ENCODE measurements at regions not wholly inside any gene's neighbourhood (a gene's known extent, or its start where the extent isn't known, plus 50 kb on each side); places are given as distances from the start of the nearest gene placed in this dataset.

GRCh38 chr1:34380526-34381124 lies 203.9 kb downstream of the C1orf94 start:
- H3K4me3 ChIP-seq (ENCODE audit: low read depth, low read length): no peak overlapping the region
- H3K9me3 ChIP-seq: no peaks in the 10 kb centered on the region
- no peak for TF ChIP-seq CTCF (IDR thresholded peaks at IDR 0.05; ENCODE audit: low read depth, low read length)

GRCh38 chr1:34389974-34390373 lies 213.3 kb downstream of the C1orf94 start:
- no peak for DNase-seq
- Histone ChIP-seq H3K27me3 (no peaks in the 10 kb centered on the region), H3K4me1 (no peaks in the 10 kb centered on the region), H3K4me3 (ENCODE audit: low read depth, low read length) (no peak overlapping the region), H3K9me3 (no peaks in the 10 kb centered on the region), H3K36me3 (no peaks in the 10 kb centered on the region)
- TF ChIP-seq CTCF (IDR thresholded peaks at IDR 0.05; ENCODE audit: low read depth, low read length): no peak

More at GRCh38 chr1:34380526-34381124, 203.9 kb downstream of the C1orf94 start:
- no peaks in the 10 kb centered on the region for H3K27me3 ChIP-seq
- H3K36me3 ChIP-seq: no peaks in the 10 kb centered on the region
- DNase-seq: no peak
- H3K4me1 ChIP-seq: no peaks in the 10 kb centered on the region

GRCh38 chr1:34396042-34396441 lies 219.3 kb downstream of the C1orf94 start:
- Histone ChIP-seq H3K9me3 (no peaks in the 10 kb centered on the region), H3K4me3 (ENCODE audit: low read depth, low read length) (no peak overlapping the region)
- no peak for TF ChIP-seq CTCF (IDR thresholded peaks at IDR 0.05; ENCODE audit: low read depth, low read length)

GRCh38 chr1:34398241-34398915 lies 221.7 kb downstream of the C1orf94 start:
- no peak for DNase-seq
- Histone ChIP-seq H3K4me1 (no peaks in the 10 kb centered on the region), H3K36me3 (no peaks in the 10 kb centered on the region), H3K9me3 (no peaks in the 10 kb centered on the region), H3K4me3 (ENCODE audit: low read depth, low read length) (no peak overlapping the region), H3K27me3 (no peaks in the 10 kb centered on the region)
- no peak for TF ChIP-seq CTCF (IDR thresholded peaks at IDR 0.05; ENCODE audit: low read depth, low read length)

More at GRCh38 chr1:34396042-34396441, 219.3 kb downstream of the C1orf94 start:
- DNase-seq: no peak
- Histone ChIP-seq H3K36me3 (no peaks in the 10 kb centered on the region), H3K27me3 (no peaks in the 10 kb centered on the region), H3K4me1 (no peaks in the 10 kb centered on the region)

- no peaks in the 10 kb centered on the region for H3K9me3 ChIP-seq
- DNase-seq: no peak
- TF ChIP-seq CTCF (IDR thresholded peaks at IDR 0.05; ENCODE audit: low read depth, low read length): no peak
- no peaks in the 10 kb centered on the region for H3K4me1 ChIP-seq
- no peaks in the 10 kb centered on the region for H3K27me3 ChIP-seq
- H3K4me3 ChIP-seq (ENCODE audit: low read depth, low read length): no peak overlapping the region
- no peaks in the 10 kb centered on the region for H3K36me3 ChIP-seq
Observed at GRCh38 chr1:34398916-34399275, 222.2 kb downstream of the C1orf94 start.

GRCh38 chr1:34400675-34401074 lies 224.0 kb downstream of the C1orf94 start:
- Histone ChIP-seq H3K4me1 (no peaks in the 10 kb centered on the region), H3K4me3 (ENCODE audit: low read depth, low read length) (no peak overlapping the region), H3K36me3 (no peaks in the 10 kb centered on the region), H3K27me3 (no peaks in the 10 kb centered on the region), H3K9me3 (no peaks in the 10 kb centered on the region)
- DNase-seq: no peak
- TF ChIP-seq CTCF (IDR thresholded peaks at IDR 0.05; ENCODE audit: low read depth, low read length): no peak

All from BE2C (cell line).